ENCODE measurements at regions not wholly inside any gene's neighbourhood (a gene's known extent, or its start where the extent isn't known, plus 50 kb on each side); places are given as distances from the start of the nearest gene placed in this dataset.
"Not testable (repeated sequence)": the region's sequence is repeated elsewhere in the genome, so short reads cannot be mapped to it uniquely, and the experiment has no call there.

DNA sequence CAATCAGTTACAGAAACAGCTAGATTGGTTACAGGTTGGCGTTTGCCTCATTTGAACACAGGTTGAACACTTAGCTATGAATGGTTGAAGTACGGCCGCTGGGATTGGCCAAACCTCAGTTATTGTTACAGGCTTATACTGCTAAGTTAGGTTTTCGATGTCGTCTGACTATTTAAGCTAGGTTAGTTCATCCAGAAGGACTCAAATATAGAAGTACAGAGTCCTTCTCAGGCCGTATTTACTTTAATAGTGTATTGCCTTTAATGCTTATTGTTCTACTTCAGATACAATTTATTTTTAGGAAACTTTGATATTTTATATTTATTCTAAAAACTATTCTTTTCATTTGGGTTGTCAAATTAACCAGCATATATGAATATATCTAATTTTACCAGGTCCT, 334.7 kb downstream of the FAT4 start:
- Histone ChIP-seq H3F3A (ENCODE audit: control insufficient read depth, insufficient read depth) (no peaks in the 10 kb centered on the region), H3K4me3 (ENCODE audit: low read length) (no peak overlapping the region), H3K9me2 (replicated peaks; ENCODE audit: control insufficient read depth, low read length) (no peaks in the 10 kb centered on the region), H3K36me3 (ENCODE audit: control insufficient read depth, low read length) (no peaks in the 10 kb centered on the region), H3K4me2 (ENCODE audit: low read length) (no peak overlapping the region), H3K9me3 (ENCODE audit: control insufficient read depth, insufficient read depth, low read length) (no peaks in the 10 kb centered on the region; the same call in 1 of the 2 replicates), H3K27me3 (ENCODE audit: control insufficient read depth, low read length) (no peaks in the 10 kb centered on the region), H3K79me2 (ENCODE audit: control insufficient read depth, low read length) (no peaks in the 10 kb centered on the region), H4K20me1 (ENCODE audit: control insufficient read depth, insufficient read depth, low read depth, low read length) (no peaks in the 10 kb centered on the region), H3K27ac (ENCODE audit: low read depth, low read length) (no peak overlapping the region), H3K4me1 (ENCODE audit: control insufficient read depth, low read length) (no peaks in the 10 kb centered on the region)
- TF ChIP-seq, protein P1, sequence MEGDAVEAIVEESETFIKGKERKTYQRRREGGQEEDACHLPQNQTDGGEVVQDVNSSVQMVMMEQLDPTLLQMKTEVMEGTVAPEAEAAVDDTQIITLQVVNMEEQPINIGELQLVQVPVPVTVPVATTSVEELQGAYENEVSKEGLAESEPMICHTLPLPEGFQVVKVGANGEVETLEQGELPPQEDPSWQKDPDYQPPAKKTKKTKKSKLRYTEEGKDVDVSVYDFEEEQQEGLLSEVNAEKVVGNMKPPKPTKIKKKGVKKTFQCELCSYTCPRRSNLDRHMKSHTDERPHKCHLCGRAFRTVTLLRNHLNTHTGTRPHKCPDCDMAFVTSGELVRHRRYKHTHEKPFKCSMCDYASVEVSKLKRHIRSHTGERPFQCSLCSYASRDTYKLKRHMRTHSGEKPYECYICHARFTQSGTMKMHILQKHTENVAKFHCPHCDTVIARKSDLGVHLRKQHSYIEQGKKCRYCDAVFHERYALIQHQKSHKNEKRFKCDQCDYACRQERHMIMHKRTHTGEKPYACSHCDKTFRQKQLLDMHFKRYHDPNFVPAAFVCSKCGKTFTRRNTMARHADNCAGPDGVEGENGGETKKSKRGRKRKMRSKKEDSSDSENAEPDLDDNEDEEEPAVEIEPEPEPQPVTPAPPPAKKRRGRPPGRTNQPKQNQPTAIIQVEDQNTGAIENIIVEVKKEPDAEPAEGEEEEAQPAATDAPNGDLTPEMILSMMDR (IDR thresholded peaks at IDR 0.05; ENCODE audit: low read depth, low read length, poor library complexity, severe bottlenecking): no peak
- TF ChIP-seq EZH2phosphoT487 (IDR thresholded peaks at IDR 0.05; ENCODE audit: borderline replicate concordance, low read length): no peak

DNA sequence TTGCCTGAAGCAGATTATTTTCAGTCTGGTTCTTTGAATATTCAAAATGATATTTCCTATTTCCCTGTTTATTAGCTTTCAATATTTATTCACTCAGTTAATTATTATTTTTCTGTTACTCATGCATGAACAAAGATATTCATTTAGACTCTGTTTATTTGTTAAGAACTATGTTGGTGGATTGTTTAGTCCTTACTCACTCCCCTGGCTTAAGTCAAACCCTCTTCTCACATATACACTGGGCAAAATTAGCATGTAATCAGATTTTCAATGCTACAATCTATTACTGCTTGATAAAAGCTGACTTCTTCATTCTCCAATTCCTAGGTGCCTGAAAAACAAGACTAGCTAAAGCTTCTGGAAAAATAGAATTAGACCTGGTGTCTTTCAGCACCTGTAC, 335.8 kb downstream of the FAT4 start:
- Histone ChIP-seq H3K36me3 (ENCODE audit: control insufficient read depth, low read length) (no peaks in the 10 kb centered on the region), H3K4me2 (ENCODE audit: low read length) (no peak overlapping the region), H3K9me2 (replicated peaks; ENCODE audit: control insufficient read depth, low read length) (no peaks in the 10 kb centered on the region), H3K4me1 (ENCODE audit: control insufficient read depth, low read length) (no peaks in the 10 kb centered on the region), H4K20me1 (ENCODE audit: control insufficient read depth, insufficient read depth, low read depth, low read length) (no peaks in the 10 kb centered on the region), H3K27ac (ENCODE audit: low read depth, low read length) (no peak overlapping the region), H3K4me3 (ENCODE audit: low read length) (no peak overlapping the region), H3K9me3 (ENCODE audit: control insufficient read depth, insufficient read depth, low read length) (no peaks in the 10 kb centered on the region; the same call in 1 of the 2 replicates), H3F3A (ENCODE audit: control insufficient read depth, insufficient read depth) (no peaks in the 10 kb centered on the region), H3K79me2 (ENCODE audit: control insufficient read depth, low read length) (no peaks in the 10 kb centered on the region), H3K27me3 (ENCODE audit: control insufficient read depth, low read length) (no peaks in the 10 kb centered on the region)
- TF ChIP-seq, protein P1 (IDR thresholded peaks at IDR 0.05; ENCODE audit: low read depth, low read length, poor library complexity, severe bottlenecking): no peak
- TF ChIP-seq EZH2phosphoT487 (IDR thresholded peaks at IDR 0.05; ENCODE audit: borderline replicate concordance, low read length): no peak

DNA sequence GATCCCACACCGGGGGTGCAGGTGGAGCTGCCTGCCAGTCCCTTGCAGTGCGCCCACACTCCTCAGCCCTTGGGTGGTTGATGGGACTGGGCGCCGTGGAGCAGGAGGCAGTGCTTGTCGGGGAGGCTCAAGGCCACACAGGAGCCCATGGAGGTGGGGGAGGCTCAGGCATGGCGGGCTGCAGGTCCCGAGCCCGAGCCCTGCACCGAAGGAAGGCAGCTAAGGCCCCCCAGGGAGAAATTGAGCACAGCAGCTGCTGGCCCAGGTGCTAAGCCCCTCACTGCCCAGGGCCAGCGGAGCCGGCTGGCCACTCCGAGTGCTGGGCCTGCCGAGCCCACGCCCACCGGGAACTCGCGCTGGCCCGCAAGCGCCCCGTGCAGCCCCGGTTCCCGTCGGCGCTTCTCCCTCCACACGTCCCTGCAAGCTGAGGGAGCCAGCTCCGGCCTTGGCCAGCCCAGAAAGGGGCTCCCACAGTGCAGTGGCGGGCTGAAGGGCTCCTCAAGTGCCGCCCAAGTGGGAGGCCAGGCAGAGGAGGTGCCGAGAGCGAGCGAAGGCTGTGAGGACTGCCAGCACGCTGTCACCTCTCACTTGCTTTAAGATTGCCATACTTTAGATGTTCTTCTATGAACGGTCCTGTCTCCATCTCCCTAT, 337.1 kb downstream of the FAT4 start:
- not testable (repeated sequence) for H3K9me2 ChIP-seq (replicated peaks; ENCODE audit: control insufficient read depth, low read length); H3K9me3 ChIP-seq (ENCODE audit: control insufficient read depth, insufficient read depth, low read length); H3K27me3 ChIP-seq (ENCODE audit: control insufficient read depth, low read length); H4K20me1 ChIP-seq (ENCODE audit: control insufficient read depth, insufficient read depth, low read depth, low read length); H3K27ac ChIP-seq (ENCODE audit: low read depth, low read length); H3K79me2 ChIP-seq (ENCODE audit: control insufficient read depth, low read length); H3F3A ChIP-seq (ENCODE audit: control insufficient read depth, insufficient read depth); H3K4me1 ChIP-seq (ENCODE audit: control insufficient read depth, low read length); H3K4me3 ChIP-seq (ENCODE audit: low read length); H3K36me3 ChIP-seq (ENCODE audit: control insufficient read depth, low read length); H3K4me2 ChIP-seq (ENCODE audit: low read length)

DNA sequence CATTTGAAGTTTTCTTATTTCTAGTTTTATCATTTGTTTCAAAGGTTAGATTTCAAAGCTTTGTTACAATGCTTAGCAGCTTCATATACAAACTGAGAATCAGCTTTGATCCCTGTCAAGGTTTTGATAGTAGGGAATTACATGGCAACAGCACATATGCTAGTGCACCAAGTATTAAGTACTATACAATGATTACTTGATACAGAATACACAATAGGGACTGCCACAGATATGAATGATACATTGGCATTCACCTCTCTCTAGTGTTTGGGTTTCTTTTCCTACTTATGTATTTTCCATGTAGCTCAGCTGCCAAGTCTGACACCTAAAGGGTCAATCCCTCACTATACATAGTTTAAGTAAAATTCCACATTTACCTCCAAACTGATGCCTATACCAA, 344.0 kb downstream of the FAT4 start:
- Histone ChIP-seq H3K4me1 (ENCODE audit: control insufficient read depth, low read length) (no peaks in the 10 kb centered on the region), H3K4me2 (ENCODE audit: low read length) (no peak overlapping the region), H3K4me3 (ENCODE audit: low read length) (no peak overlapping the region), H3K9me2 (replicated peaks; ENCODE audit: control insufficient read depth, low read length) (no peaks in the 10 kb centered on the region), H3K36me3 (ENCODE audit: control insufficient read depth, low read length) (no peaks in the 10 kb centered on the region), H3K27ac (ENCODE audit: low read depth, low read length) (no peak overlapping the region), H3K27me3 (ENCODE audit: control insufficient read depth, low read length) (no peaks in the 10 kb centered on the region), H3F3A (ENCODE audit: control insufficient read depth, insufficient read depth) (no peaks in the 10 kb centered on the region), H3K9me3 (ENCODE audit: control insufficient read depth, insufficient read depth, low read length) (no peaks in the 10 kb centered on the region), H4K20me1 (ENCODE audit: control insufficient read depth, insufficient read depth, low read depth, low read length) (no peaks in the 10 kb centered on the region), H3K79me2 (ENCODE audit: control insufficient read depth, low read length) (no peaks in the 10 kb centered on the region)
- no peak for TF ChIP-seq EZH2phosphoT487 (IDR thresholded peaks at IDR 0.05; ENCODE audit: borderline replicate concordance, low read length)
- TF ChIP-seq, protein P1 (IDR thresholded peaks at IDR 0.05; ENCODE audit: low read depth, low read length, poor library complexity, severe bottlenecking): no peak
